Lower leg skin (tissue), 3 donors: ENCODE measurements at regions not wholly inside any gene's neighbourhood (a gene's known extent, or its start where the extent isn't known, plus 50 kb on each side); places are given as distances from the start of the nearest gene placed in this dataset.

Experiments
- CTCF ChIP-seq, 3 donors: fragments of 450-650 bp; IDR thresholded peaks; one replicate each; pipeline ENCODE4 v1.5.1; 2016; ENCODE audit warnings: antibody characterized with exemption in 3 of 3, mild to moderate bottlenecking in 3 of 3, moderate library complexity in 2 of 3
- POLR2A ChIP-seq, 2 donors: fragments of 450-650 bp; IDR thresholded peaks; one replicate each; pipeline ENCODE4 v1.6.1; 2016 to 2017; ENCODE audit warnings: antibody characterized with exemption in 2 of 2, mild to moderate bottlenecking in 1 of 2, moderate library complexity in 1 of 2

GRCh38 chr11:21761000-21761399, 431.9 kb upstream of the ANO5 start:
- no peak for TF ChIP-seq CTCF (IDR thresholded peaks at IDR 0.05)
- no peak for TF ChIP-seq POLR2A (IDR thresholded peaks at IDR 0.05)
